ENCODE measurements at regions not wholly inside any gene's neighbourhood (a gene's known extent, or its start where the extent isn't known, plus 50 kb on each side); places are given as distances from the start of the nearest gene placed in this dataset.

GRCh38 chr14:44720707-44721106 is 213.6 kb upstream of the FSCB start:
- no peak overlapping the region for H3K4me3 ChIP-seq (ENCODE audit: low read depth, low read length)
- no peak for TF ChIP-seq CTCF (IDR thresholded peaks at IDR 0.05; ENCODE audit: borderline replicate concordance, insufficient read depth, low read depth, low read length)

- H3K4me3 ChIP-seq (ENCODE audit: low read depth, low read length), result no peak overlapping the region
- TF ChIP-seq CTCF (IDR thresholded peaks at IDR 0.05; ENCODE audit: borderline replicate concordance, insufficient read depth, low read depth, low read length), result no peak
Measured at GRCh38 chr14:44712024-44712815, 205.1 kb upstream of the FSCB start.

GRCh38 chr14:44701563-44702263 is 194.6 kb upstream of the FSCB start:
- no peak overlapping the region for H3K4me3 ChIP-seq (ENCODE audit: low read depth, low read length)
- no peak for TF ChIP-seq CTCF (IDR thresholded peaks at IDR 0.05; ENCODE audit: borderline replicate concordance, insufficient read depth, low read depth, low read length)

GRCh38 chr14:44700694-44701093 is 193.6 kb upstream of the FSCB start:
- no peak overlapping the region for H3K4me3 ChIP-seq (ENCODE audit: low read depth, low read length)
- no peak for TF ChIP-seq CTCF (IDR thresholded peaks at IDR 0.05; ENCODE audit: borderline replicate concordance, insufficient read depth, low read depth, low read length)

- H3K4me3 ChIP-seq (ENCODE audit: low read depth, low read length), result no peak overlapping the region
- TF ChIP-seq CTCF (IDR thresholded peaks at IDR 0.05; ENCODE audit: borderline replicate concordance, insufficient read depth, low read depth, low read length), result no peak
Measured at GRCh38 chr14:44700184-44700583, 193.1 kb upstream of the FSCB start.

- H3K4me3 ChIP-seq (ENCODE audit: low read depth, low read length), result no peak overlapping the region
- TF ChIP-seq CTCF (IDR thresholded peaks at IDR 0.05; ENCODE audit: borderline replicate concordance, insufficient read depth, low read depth, low read length), result no peak
Measured at GRCh38 chr14:44699391-44699790, 192.3 kb upstream of the FSCB start.

- H3K4me3 ChIP-seq (ENCODE audit: low read depth, low read length), result no peak overlapping the region
- TF ChIP-seq CTCF (IDR thresholded peaks at IDR 0.05; ENCODE audit: borderline replicate concordance, insufficient read depth, low read depth, low read length), result no peak
Measured at GRCh38 chr14:44669496-44669895, 162.4 kb upstream of the FSCB start.
